Uterus (tissue), 3 donors: ENCODE measurements at regions not wholly inside any gene's neighbourhood (a gene's known extent, or its start where the extent isn't known, plus 50 kb on each side); places are given as distances from the start of the nearest gene placed in this dataset.

Experiments
- DNase-seq, 2 donors: peaks; one replicate each; pipeline ENCODE4 v3.0.0-alpha.2; 2019 to 2020
- H3K27ac ChIP-seq, 2 donors: fragments of 200-600 bp; sonication (generic); 1 replicate in 1 of 2; 2 replicates in 1 of 2; pipeline ENCODE4 v1.5.1; 2016 to 2018
- H3K27me3 ChIP-seq, 2 donors: fragments of 200-600 bp; sonication (generic); one replicate each; pipeline ENCODE4 v1.5.1; 2018 to 2019; ENCODE audit warnings: control low read depth in 1 of 2
- H3K36me3 ChIP-seq, 2 donors: fragments of 200-600 bp; sonication (generic); one replicate each; pipeline ENCODE4 v1.5.1; 2019; ENCODE audit warnings: control low read depth in 1 of 2
- H3K4me1 ChIP-seq, 2 donors: fragments of 200-600 bp; sonication (generic); one replicate each; pipeline ENCODE4 v1.5.1; 2018 to 2019; ENCODE audit warnings: control low read depth in 1 of 2
- H3K4me3 ChIP-seq, 2 donors: fragments of 200-600 bp; sonication (generic); 1 replicate in 1 of 2; 2 replicates in 1 of 2; pipeline ENCODE4 v1.5.1; 2018 to 2019; ENCODE audit warnings: mild to moderate bottlenecking in 1 of 2
- H3K9me3 ChIP-seq, 2 donors: fragments of 200-600 bp; sonication (generic); one replicate each; pipeline ENCODE4 v1.5.1; 2019; ENCODE audit warnings: control low read depth in 1 of 2
- CTCF ChIP-seq, 4 experiments: fragments of 200-600 bp in 2 of 4; fragments of 450-650 bp in 2 of 4; sonication (generic) in 2 of 4; IDR thresholded peaks; one replicate each; pipeline ENCODE4 v1.5.1; 2016 to 2019; ENCODE audit warnings: antibody characterized with exemption in 4 of 4, mild to moderate bottlenecking in 2 of 4, moderate library complexity in 1 of 4
- POLR2A ChIP-seq, 2 donors: fragments of 450-650 bp; IDR thresholded peaks; one replicate each; pipeline ENCODE4 v1.6.1; 2016; ENCODE audit warnings: antibody characterized with exemption in 2 of 2, mild to moderate bottlenecking in 1 of 2, moderate library complexity in 1 of 2
- intact Hi-C: fragments of 100-400 bp; cut with DNase I; formaldehyde crosslinking; loops from one replicate; pipeline ENCODE4 v1.15.1; 2023; ENCODE audit warnings: low total_unique reads
- donor health status: DM: yes; HTN: yes; CAD: no.

GRCh38 chr10:10310498-10310897 lies 707.2 kb upstream of the CELF2 start:
- H3K9me3 ChIP-seq, result no peaks in the 10 kb centered on the region
- TF ChIP-seq CTCF (IDR thresholded peaks at IDR 0.05) (no peak), POLR2A (IDR thresholded peaks at IDR 0.05) (no peak)
- H3K4me3 ChIP-seq, result no peak overlapping the region

GRCh38 chr10:10311966-10312365 lies 705.7 kb upstream of the CELF2 start:
- DNase-seq, result no peak
- intact Hi-C loops, result no loop called here
- Histone ChIP-seq H3K9me3 (no peaks in the 10 kb centered on the region), H3K27me3 (no peaks in the 10 kb centered on the region), H3K27ac (no peak overlapping the region), H3K4me3 (no peak overlapping the region), H3K4me1 (no peaks in the 10 kb centered on the region), H3K36me3 (no peaks in the 10 kb centered on the region)
- TF ChIP-seq POLR2A (IDR thresholded peaks at IDR 0.05) (no peak), CTCF (IDR thresholded peaks at IDR 0.05) (no peak)

More at GRCh38 chr10:10310498-10310897, 707.2 kb upstream of the CELF2 start:
- Histone ChIP-seq H3K36me3 (no peaks in the 10 kb centered on the region), H3K4me1 (no peaks in the 10 kb centered on the region), H3K27ac (no peak overlapping the region), H3K27me3 (no peaks in the 10 kb centered on the region)
- no peak for DNase-seq
- intact Hi-C loops, result no loop called here

GRCh38 chr10:10313149-10313835 lies 704.4 kb upstream of the CELF2 start:
- intact Hi-C loops, result no loop called here
- no peak overlapping the region for H3K27ac ChIP-seq
- no peak for DNase-seq
- no peak overlapping the region for H3K4me3 ChIP-seq
- H3K9me3 ChIP-seq, result no peaks in the 10 kb centered on the region
- H3K36me3 ChIP-seq, result no peaks in the 10 kb centered on the region
- no peaks in the 10 kb centered on the region for H3K27me3 ChIP-seq
- no peak for TF ChIP-seq CTCF (IDR thresholded peaks at IDR 0.05)
- no peak for TF ChIP-seq POLR2A (IDR thresholded peaks at IDR 0.05)
- H3K4me1 ChIP-seq, result no peaks in the 10 kb centered on the region

- Histone ChIP-seq H3K9me3 (no peaks in the 10 kb centered on the region), H3K4me1 (no peaks in the 10 kb centered on the region), H3K36me3 (no peaks in the 10 kb centered on the region), H3K27me3 (no peaks in the 10 kb centered on the region), H3K4me3 (no peak overlapping the region), H3K27ac (no peak overlapping the region)
- DNase-seq, result no peak
- TF ChIP-seq CTCF (IDR thresholded peaks at IDR 0.05) (no peak), POLR2A (IDR thresholded peaks at IDR 0.05) (no peak)
- intact Hi-C loops, result no loop called here
These were observed 703.0 kb upstream of the CELF2 start for GRCh38 chr10:10314626-10315025.

GRCh38 chr10:10315989-10316388 lies 701.7 kb upstream of the CELF2 start:
- no peak for DNase-seq
- Histone ChIP-seq H3K27ac (no peak overlapping the region), H3K36me3 (no peaks in the 10 kb centered on the region), H3K4me3 (no peak overlapping the region), H3K4me1 (no peaks in the 10 kb centered on the region), H3K27me3 (no peaks in the 10 kb centered on the region), H3K9me3 (no peaks in the 10 kb centered on the region)
- intact Hi-C loops, result no loop called here
- no peak for TF ChIP-seq POLR2A (IDR thresholded peaks at IDR 0.05)
- TF ChIP-seq CTCF (IDR thresholded peaks at IDR 0.05), result no peak
